Mammary epithelial cell (primary cell): ENCODE measurements at regions not wholly inside any gene's neighbourhood (a gene's known extent, or its start where the extent isn't known, plus 50 kb on each side); places are given as distances from the start of the nearest gene placed in this dataset.

Experiments used
- EZH2 ChIP-seq: IDR thresholded peaks from 2 replicates; pipeline ENCODE4 v1.6.1; 2012; ENCODE audit warnings: low read length, inconsistent platforms, borderline replicate concordance
- TF ChIP-seq, protein P1 (sequence below), 2 donors: IDR thresholded peaks in 1 of 2; conservative IDR thresholded peaks in 1 of 2; 2 replicates each; pipeline ENCODE4 v1.5.1; 2011 to 2012; ENCODE audit warnings: inconsistent platforms in 2 of 2, low read length in 2 of 2, mild to moderate bottlenecking in 2 of 2, control low read depth in 1 of 2, low read depth in 1 of 2; ENCODE audit not compliant: insufficient read depth in 1 of 2; ENCODE audit errors: extremely low read depth in 1 of 2

DNA sequence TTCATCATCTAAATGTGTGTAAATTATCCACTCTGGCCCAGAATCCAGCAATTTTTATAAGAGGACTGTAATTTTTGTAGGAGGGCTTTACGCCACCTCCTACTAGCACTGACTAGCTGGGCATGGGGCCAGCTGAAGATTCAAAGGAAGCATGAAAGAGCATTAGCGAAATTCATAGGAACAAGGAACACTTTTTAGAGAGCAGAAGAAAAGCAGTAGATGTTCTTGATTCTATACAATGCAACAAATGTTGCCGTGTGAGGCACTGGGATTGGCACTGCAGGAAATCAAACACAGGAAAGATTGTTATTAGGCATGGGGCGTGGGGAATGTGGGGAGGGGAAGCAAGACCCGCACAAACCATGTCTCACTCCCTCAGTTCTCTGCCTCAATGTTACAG is 58.4 kb upstream of the PARP1 start:
- no peak for TF ChIP-seq EZH2
- TF ChIP-seq, protein P1, sequence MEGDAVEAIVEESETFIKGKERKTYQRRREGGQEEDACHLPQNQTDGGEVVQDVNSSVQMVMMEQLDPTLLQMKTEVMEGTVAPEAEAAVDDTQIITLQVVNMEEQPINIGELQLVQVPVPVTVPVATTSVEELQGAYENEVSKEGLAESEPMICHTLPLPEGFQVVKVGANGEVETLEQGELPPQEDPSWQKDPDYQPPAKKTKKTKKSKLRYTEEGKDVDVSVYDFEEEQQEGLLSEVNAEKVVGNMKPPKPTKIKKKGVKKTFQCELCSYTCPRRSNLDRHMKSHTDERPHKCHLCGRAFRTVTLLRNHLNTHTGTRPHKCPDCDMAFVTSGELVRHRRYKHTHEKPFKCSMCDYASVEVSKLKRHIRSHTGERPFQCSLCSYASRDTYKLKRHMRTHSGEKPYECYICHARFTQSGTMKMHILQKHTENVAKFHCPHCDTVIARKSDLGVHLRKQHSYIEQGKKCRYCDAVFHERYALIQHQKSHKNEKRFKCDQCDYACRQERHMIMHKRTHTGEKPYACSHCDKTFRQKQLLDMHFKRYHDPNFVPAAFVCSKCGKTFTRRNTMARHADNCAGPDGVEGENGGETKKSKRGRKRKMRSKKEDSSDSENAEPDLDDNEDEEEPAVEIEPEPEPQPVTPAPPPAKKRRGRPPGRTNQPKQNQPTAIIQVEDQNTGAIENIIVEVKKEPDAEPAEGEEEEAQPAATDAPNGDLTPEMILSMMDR (conservative IDR thresholded peaks at IDR 0.05 in 1 of 2, IDR thresholded peaks at IDR 0.05 in 1 of 2; ENCODE audit: extremely low read depth in 1 of 2, insufficient read depth in 1 of 2, low read depth in 1 of 2, low read length in 2 of 2), result no peak
